Lower lobe of right lung (tissue), 2 donors: ENCODE measurements at regions not wholly inside any gene's neighbourhood (a gene's known extent, or its start where the extent isn't known, plus 50 kb on each side); places are given as distances from the start of the nearest gene placed in this dataset.

Experiments
- ATAC-seq, 2 donors: fragments of 200-7000 bp; cut with Tn5 transposase; one replicate each; pipeline ENCODE4 v1.9.1; 2020 to 2022; ENCODE audit warnings: mild to moderate bottlenecking in 2 of 2, moderate library complexity in 2 of 2
- DNase-seq: peaks from one replicate; pipeline ENCODE4 v3.0.0-alpha.2; 2020
- H3K27ac ChIP-seq: fragments of 200-600 bp; one replicate; pipeline ENCODE4 v1.8.0; 2022
- H3K27me3 ChIP-seq: fragments of 200-600 bp; one replicate; pipeline ENCODE4 v1.8.0; 2022; ENCODE audit warnings: low read depth
- H3K36me3 ChIP-seq: fragments of 200-600 bp; one replicate; pipeline ENCODE4 v1.8.0; 2022; ENCODE audit warnings: mild to moderate bottlenecking
- H3K4me1 ChIP-seq: fragments of 200-600 bp; one replicate; pipeline ENCODE4 v1.8.0; 2022
- H3K4me3 ChIP-seq: fragments of 200-600 bp; one replicate; pipeline ENCODE4 v1.8.0; 2022; ENCODE audit warnings: mild to moderate bottlenecking
- H3K9me3 ChIP-seq: fragments of 200-600 bp; one replicate; pipeline ENCODE4 v1.8.0; 2022
- intact Hi-C: fragments of 100-400 bp; cut with DNase I; formaldehyde crosslinking; loops from one replicate; pipeline ENCODE4 v1.11.0; 2022
- TF ChIP-seq, protein P1 (sequence below): fragments of 200-600 bp; IDR thresholded peaks from one replicate; pipeline ENCODE4 v1.8.0; 2022; ENCODE audit warnings: antibody characterized with exemption, mild to moderate bottlenecking
- donor health status: DM: no; HTN: yes; CAD: no; lungs with severe emphysema.

- TF ChIP-seq, protein P1, sequence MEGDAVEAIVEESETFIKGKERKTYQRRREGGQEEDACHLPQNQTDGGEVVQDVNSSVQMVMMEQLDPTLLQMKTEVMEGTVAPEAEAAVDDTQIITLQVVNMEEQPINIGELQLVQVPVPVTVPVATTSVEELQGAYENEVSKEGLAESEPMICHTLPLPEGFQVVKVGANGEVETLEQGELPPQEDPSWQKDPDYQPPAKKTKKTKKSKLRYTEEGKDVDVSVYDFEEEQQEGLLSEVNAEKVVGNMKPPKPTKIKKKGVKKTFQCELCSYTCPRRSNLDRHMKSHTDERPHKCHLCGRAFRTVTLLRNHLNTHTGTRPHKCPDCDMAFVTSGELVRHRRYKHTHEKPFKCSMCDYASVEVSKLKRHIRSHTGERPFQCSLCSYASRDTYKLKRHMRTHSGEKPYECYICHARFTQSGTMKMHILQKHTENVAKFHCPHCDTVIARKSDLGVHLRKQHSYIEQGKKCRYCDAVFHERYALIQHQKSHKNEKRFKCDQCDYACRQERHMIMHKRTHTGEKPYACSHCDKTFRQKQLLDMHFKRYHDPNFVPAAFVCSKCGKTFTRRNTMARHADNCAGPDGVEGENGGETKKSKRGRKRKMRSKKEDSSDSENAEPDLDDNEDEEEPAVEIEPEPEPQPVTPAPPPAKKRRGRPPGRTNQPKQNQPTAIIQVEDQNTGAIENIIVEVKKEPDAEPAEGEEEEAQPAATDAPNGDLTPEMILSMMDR, result no peak
- ATAC-seq, result no peak
- intact Hi-C loops, result no loop called here
These were observed 217.3 kb upstream of the GK2 start for GRCh38 chr4:79625361-79625760.

DNA sequence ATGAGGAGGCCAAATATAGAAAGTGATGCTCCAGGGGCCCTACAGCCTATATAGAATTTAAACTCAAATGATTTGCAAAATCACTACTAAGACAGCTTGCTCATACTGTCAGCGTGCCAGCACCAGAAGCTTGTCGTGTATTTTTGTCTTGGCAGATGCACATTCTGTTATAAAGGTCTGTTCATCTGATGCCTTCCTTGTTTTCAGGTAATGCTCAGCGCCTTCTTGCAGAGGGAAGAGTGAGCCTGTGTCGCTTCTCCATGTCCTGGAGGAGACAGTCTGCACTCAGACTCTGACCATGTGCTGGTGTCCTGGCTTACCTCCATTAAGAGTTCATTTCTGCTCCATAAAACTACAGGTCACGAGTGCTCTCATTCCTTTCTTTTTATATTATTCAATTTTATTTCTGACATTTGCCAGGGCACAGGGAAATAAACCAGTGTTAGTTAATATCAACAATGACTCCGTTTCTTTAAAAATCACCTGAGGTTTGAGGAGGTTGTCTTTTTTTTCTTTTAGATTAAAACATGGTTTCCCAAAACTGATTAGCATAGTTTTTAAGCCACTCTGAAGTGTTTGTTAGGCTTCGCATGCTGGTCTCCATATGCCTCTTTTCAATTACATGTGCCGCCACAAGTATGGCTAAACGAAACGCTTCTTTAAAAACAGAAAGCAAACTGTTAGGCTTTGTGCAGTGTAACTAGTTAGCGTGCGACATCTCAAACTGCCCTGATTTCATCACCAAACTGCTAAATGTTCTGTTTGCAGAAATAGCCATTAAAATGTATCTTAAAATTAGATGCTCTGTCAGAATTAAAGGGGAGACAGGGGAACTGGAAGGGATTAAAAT, 215.2 kb upstream of the GK2 start:
- intact Hi-C loops, result no loop called here
- DNase-seq, result no peak
- no peak overlapping the region for H3K27ac ChIP-seq

More at GRCh38 chr4:79625361-79625760, 217.3 kb upstream of the GK2 start:
- Histone ChIP-seq H3K4me1 (no peaks in the 10 kb centered on the region), H3K36me3 (no peaks in the 10 kb centered on the region), H3K27me3 (no peaks in the 10 kb centered on the region), H3K9me3 (no peaks in the 10 kb centered on the region), H3K27ac (no peak overlapping the region), H3K4me3 (no peak overlapping the region)
- DNase-seq, result no peak

GRCh38 chr4:79621061-79621460, 213.0 kb upstream of the GK2 start:
- Histone ChIP-seq H3K27me3 (no peaks in the 10 kb centered on the region), H3K9me3 (no peaks in the 10 kb centered on the region), H3K4me3 (no peak overlapping the region), H3K4me1 (no peaks in the 10 kb centered on the region), H3K36me3 (no peaks in the 10 kb centered on the region), H3K27ac (no peak overlapping the region)
- TF ChIP-seq, protein P1, result no peak
- DNase-seq (no peak), ATAC-seq (no peak)
- intact Hi-C loops, result no loop called here

More for the DNA sequence above, 215.2 kb upstream of the GK2 start:
- Histone ChIP-seq H3K4me1 (no peaks in the 10 kb centered on the region), H3K9me3 (no peaks in the 10 kb centered on the region), H3K27me3 (no peaks in the 10 kb centered on the region), H3K4me3 (no peak overlapping the region), H3K36me3 (no peaks in the 10 kb centered on the region)
- ATAC-seq, result no peak
- TF ChIP-seq, protein P1, result no peak

GRCh38 chr4:79620617-79621016, 212.6 kb upstream of the GK2 start:
- no peaks in the 10 kb centered on the region for H3K27me3 ChIP-seq
- no peaks in the 10 kb centered on the region for H3K36me3 ChIP-seq
- ATAC-seq (no peak), DNase-seq (no peak)
- TF ChIP-seq, protein P1, result no peak
- H3K4me1 ChIP-seq, result no peaks in the 10 kb centered on the region
- intact Hi-C loops, result no loop called here
- no peak overlapping the region for H3K27ac ChIP-seq
- H3K9me3 ChIP-seq, result no peaks in the 10 kb centered on the region
- H3K4me3 ChIP-seq, result no peak overlapping the region

- Histone ChIP-seq H3K4me1 (no peaks in the 10 kb centered on the region), H3K27me3 (no peaks in the 10 kb centered on the region), H3K27ac (no peak overlapping the region), H3K9me3 (no peaks in the 10 kb centered on the region), H3K4me3 (no peak overlapping the region), H3K36me3 (no peaks in the 10 kb centered on the region)
- TF ChIP-seq, protein P1, result no peak
- intact Hi-C loops, result no loop called here
- ATAC-seq (no peak), DNase-seq (no peak)
These were observed 205.4 kb upstream of the GK2 start for GRCh38 chr4:79613269-79613935.
